IMR-90 (cell line): ENCODE measurements at regions not wholly inside any gene's neighbourhood (a gene's known extent, or its start where the extent isn't known, plus 50 kb on each side); places are given as distances from the start of the nearest gene placed in this dataset.
A peak's percentile ranks its signal among the peaks of the same experiment; 100 is the strongest.

Experiments used
- ATAC-seq: fragments of 200-7000 bp; cut with Tn5 transposase; 2 replicates; pipeline ENCODE4 v1.9.1; 2020; ENCODE audit warnings: low read depth, mild to moderate bottlenecking, moderate library complexity
- BruUV-seq: library from RNA; stranded (reverse); fragments of 400-500 nt; replicated peaks from 2 replicates; lab custom pipeline; 2021; lab: Mats Ljungman, UMichigan
- CTCF ChIA-PET: fragments of 300-600 bp; formaldehyde crosslinking; extraction: SDS; loops from one replicate; lab custom pipeline; 2021; ENCODE audit warnings: antibody characterized with exemption; lab: Yijun Ruan, JAX
- POLR2A ChIA-PET: fragments of 300-600 bp; sonication (Branson Sonifier 250); formaldehyde crosslinking; loops from one replicate; lab custom pipeline; 2022; ENCODE audit warnings: antibody characterized with exemption; ENCODE audit not compliant: unreplicated experiment; lab: Charles Lee
- DNase-seq: peaks from one replicate; pipeline ENCODE4 v3.0.0; 2013
- H2AFZ ChIP-seq: replicated peaks from 2 replicates; pipeline ENCODE3; 2013; ENCODE audit warnings: low read length, mild to moderate bottlenecking; ENCODE audit not compliant: poor library complexity
- H2AK5ac ChIP-seq: 2 replicates; pipeline ENCODE4 v1.6.1; 2013; ENCODE audit warnings: low read depth, low read length, inconsistent platforms
- H2AK9ac ChIP-seq: replicated peaks from 2 replicates; pipeline ENCODE3; 2013; ENCODE audit warnings: mild to moderate bottlenecking, low read depth, low read length, moderate library complexity; ENCODE audit not compliant: poor library complexity
- H2BK120ac ChIP-seq: 2 replicates; pipeline ENCODE4 v1.6.1; 2013; ENCODE audit warnings: low read depth, low read length, inconsistent platforms
- H2BK15ac ChIP-seq: 3 replicates; pipeline ENCODE4 v1.6.1; 2013; ENCODE audit warnings: low read depth, low read length, inconsistent platforms
- H2BK20ac ChIP-seq: 2 replicates; pipeline ENCODE4 v1.6.1; 2013; ENCODE audit warnings: low read depth, mild to moderate bottlenecking, inconsistent platforms, low read length, moderate library complexity
- H2BK5ac ChIP-seq: 2 replicates; pipeline ENCODE4 v1.6.1; 2013; ENCODE audit warnings: mild to moderate bottlenecking, low read depth, low read length, inconsistent platforms; ENCODE audit not compliant: poor library complexity, severe bottlenecking
- H3K14ac ChIP-seq: replicated peaks from 2 replicates; pipeline ENCODE4 v1.6.1; 2013; ENCODE audit warnings: low read depth, low read length, inconsistent platforms
- H3K18ac ChIP-seq: 2 replicates; pipeline ENCODE4 v1.6.1; 2013; ENCODE audit warnings: low read depth, low read length, control low read depth
- H3K23ac ChIP-seq: 2 replicates; pipeline ENCODE4 v1.6.1; 2013; ENCODE audit warnings: low read depth, low read length, inconsistent platforms
- H3K27ac ChIP-seq: 2 replicates; pipeline ENCODE4 v1.5.1; 2013; ENCODE audit warnings: mild to moderate bottlenecking, control low read depth, low read length; ENCODE audit not compliant: insufficient read depth
- H3K27me3 ChIP-seq: 2 replicates; pipeline ENCODE4 v1.6.1; 2013; ENCODE audit warnings: low read length; ENCODE audit not compliant: control insufficient read depth, insufficient read depth
- H3K36me3 ChIP-seq: 2 replicates; pipeline ENCODE4 v1.6.1; 2013; ENCODE audit warnings: low read length, mixed read lengths; ENCODE audit not compliant: control insufficient read depth, insufficient read depth
- H3K4ac ChIP-seq: 2 replicates; pipeline ENCODE4 v1.6.1; 2013; ENCODE audit warnings: low read depth, low read length, inconsistent platforms
- H3K4me1 ChIP-seq: 2 replicates; pipeline ENCODE4 v1.6.1; 2013; ENCODE audit warnings: low read length, mixed read lengths; ENCODE audit not compliant: control insufficient read depth, insufficient read depth
- H3K4me2 ChIP-seq: 2 replicates; pipeline ENCODE4 v1.6.1; 2013; ENCODE audit warnings: low read depth, mild to moderate bottlenecking, control low read depth, low read length, moderate library complexity
- H3K4me3 ChIP-seq: 2 replicates; pipeline ENCODE4 v1.5.1; 2013; ENCODE audit warnings: low read depth, mild to moderate bottlenecking, control low read depth, low read length, moderate library complexity; ENCODE audit not compliant: insufficient read depth
- H3K56ac ChIP-seq: 2 replicates; pipeline ENCODE4 v1.6.1; 2013; ENCODE audit warnings: low read length, inconsistent platforms; ENCODE audit not compliant: insufficient read depth; ENCODE audit errors: extremely low read depth
- H3K79me1 ChIP-seq, 2 experiments: 2 replicates each; pipeline ENCODE4 v1.6.1; 2013; ENCODE audit warnings: low read length in 2 of 2, inconsistent platforms in 1 of 2, low read depth in 1 of 2
- H3K9ac ChIP-seq: 2 replicates; pipeline ENCODE4 v1.6.1; 2013; ENCODE audit warnings: low read depth, low read length, control low read depth
- H3K9me1 ChIP-seq: 2 replicates; pipeline ENCODE4 v1.6.1; 2013; ENCODE audit warnings: low read length, inconsistent platforms; ENCODE audit not compliant: insufficient read depth
- H3K9me3 ChIP-seq: 2 replicates; pipeline ENCODE4 v1.6.1; 2013; ENCODE audit warnings: low read length; ENCODE audit not compliant: control insufficient read depth, insufficient read depth
- H4K20me1 ChIP-seq: 2 replicates; pipeline ENCODE4 v1.6.1; 2013; ENCODE audit warnings: low read length, inconsistent platforms; ENCODE audit not compliant: insufficient read depth
- H4K5ac ChIP-seq: 2 replicates; pipeline ENCODE4 v1.6.1; 2013; ENCODE audit warnings: mild to moderate bottlenecking, low read depth, low read length, control low read depth
- H4K8ac ChIP-seq, 2 experiments: 2 replicates each; pipeline ENCODE4 v1.6.1; 2013; ENCODE audit warnings: low read depth in 2 of 2, low read length in 2 of 2, control low read depth in 1 of 2, inconsistent platforms in 1 of 2
- H4K91ac ChIP-seq: 2 replicates; pipeline ENCODE4 v1.6.1; 2013; ENCODE audit warnings: low read depth, low read length, inconsistent platforms; ENCODE audit not compliant: insufficient read depth
- BHLHE40 ChIP-seq: fragments of 150-350 bp; IDR thresholded peaks from 2 replicates; pipeline ENCODE4 v1.6.1; 2016; ENCODE audit warnings: mild to moderate bottlenecking, low read depth, low read length
- CEBPB ChIP-seq: IDR thresholded peaks from 2 replicates; pipeline ENCODE4 v1.6.1; 2012; ENCODE audit warnings: low read depth, low read length, improper control_type of control experiment
- CHD1 ChIP-seq: IDR thresholded peaks from 2 replicates; pipeline ENCODE4 v1.6.1; 2012; ENCODE audit warnings: low read depth, low read length, improper control_type of control experiment
- CTCF ChIP-seq: conservative IDR thresholded peaks from 2 replicates; pipeline ENCODE4 v1.5.1; 2012; ENCODE audit warnings: mild to moderate bottlenecking, low read depth, low read length, improper control_type of control experiment
- FOS ChIP-seq: fragments of 150-350 bp; IDR thresholded peaks from 2 replicates; pipeline ENCODE4 v1.6.1; 2016; ENCODE audit warnings: low read depth, low read length
- MAFK ChIP-seq: IDR thresholded peaks from 2 replicates; pipeline ENCODE4 v1.6.1; 2012; ENCODE audit warnings: low read depth, low read length, improper control_type of control experiment
- MAZ ChIP-seq: IDR thresholded peaks from 2 replicates; pipeline ENCODE4 v1.6.1; 2012; ENCODE audit warnings: low read depth, mild to moderate bottlenecking, low read length, improper control_type of control experiment, moderate library complexity, borderline replicate concordance
- MXI1 ChIP-seq: IDR thresholded peaks from 2 replicates; pipeline ENCODE4 v1.6.1; 2012; ENCODE audit warnings: low read depth, mild to moderate bottlenecking, low read length, moderate library complexity, borderline replicate concordance
- NFE2L2 ChIP-seq: fragments of 150-350 bp; IDR thresholded peaks from 2 replicates; pipeline ENCODE4 v1.6.1; 2016; ENCODE audit warnings: low read depth, mild to moderate bottlenecking, low read length
- POLR2A ChIP-seq: IDR thresholded peaks from 2 replicates; pipeline ENCODE4 v1.6.1; 2012; ENCODE audit warnings: mild to moderate bottlenecking, low read depth, low read length
- RAD21 ChIP-seq: IDR thresholded peaks from 2 replicates; pipeline ENCODE4 v1.6.1; 2012; ENCODE audit warnings: low read length, improper control_type of control experiment
- RCOR1 ChIP-seq: IDR thresholded peaks from 2 replicates; pipeline ENCODE4 v1.6.1; 2012; ENCODE audit warnings: mild to moderate bottlenecking, low read length, improper control_type of control experiment; ENCODE audit not compliant: insufficient replicate concordance
- RFX5 ChIP-seq: IDR thresholded peaks from 2 replicates; pipeline ENCODE4 v1.8.0; 2012; ENCODE audit warnings: low read depth, mild to moderate bottlenecking, low read length, moderate library complexity
- SMC3 ChIP-seq: fragments of 150-350 bp; IDR thresholded peaks from 2 replicates; pipeline ENCODE4 v1.6.1; 2016; ENCODE audit warnings: low read depth, mild to moderate bottlenecking, antibody characterized with exemption, low read length, moderate library complexity
- USF2 ChIP-seq: fragments of 150-350 bp; IDR thresholded peaks from 2 replicates; pipeline ENCODE4 v1.6.1; 2017; ENCODE audit warnings: mild to moderate bottlenecking, antibody characterized with exemption, low read length, low read depth
- WGBS, 2 experiments: methylation state at CpG; one replicate each; pipeline versions ENCODE4 v1.1.5 to v1.1.7; 2013; ENCODE audit warnings: missing lambda C conversion rate in 2 of 2; ENCODE audit not compliant: insufficient read length in 1 of 2; ENCODE audit errors: extremely low coverage in 2 of 2; 5-methylcytosine and 5-hydroxymethylcytosine counted together
- dilution Hi-C: fragments of 300-500 bp; cut with HindIII; formaldehyde crosslinking; loops from one replicate; pipeline ENCODE4 v1.14.3; 2018; ENCODE audit warnings: low sequenced_read_pairs; ENCODE audit not compliant: unreplicated experiment
- in situ Hi-C: fragments of 300-500 bp; cut with MboI; formaldehyde crosslinking; loops from 3 replicates; pipeline ENCODE4 v1.14.3; 2019; ENCODE audit warnings: low sequenced_read_pairs, inconsistent platforms, mixed read lengths
- intact Hi-C: fragments of 100-400 bp; cut with micrococcal nuclease; formaldehyde crosslinking; loops from 2 replicates; pipeline ENCODE4 v1.10.0; 2022
- TF ChIP-seq, protein P1 (sequence below): fragments of 150-350 bp; IDR thresholded peaks from 2 replicates; pipeline ENCODE4 v1.6.1; 2016; ENCODE audit warnings: low read depth, mild to moderate bottlenecking, low read length, moderate library complexity, borderline replicate concordance

GRCh38 chr6:11878029-11878428 lies 99.4 kb upstream of the ADTRP start:
- peak overlapping the region; percentile 9; the same call in 1 of the 3 replicates for H2BK15ac ChIP-seq
- DNase-seq = no peak
- H2BK20ac ChIP-seq = peak overlapping the region; percentile 30; the same call in 1 of the 2 replicates
- H3K4ac ChIP-seq = no peak overlapping the region; the same call in 1 of the 2 replicates
- no peak overlapping the region; a peak in 1 of 4 replicates for H4K8ac ChIP-seq
- peak overlapping the region; percentile 2; the same call in 1 of the 2 replicates for H3K18ac ChIP-seq
- H3K9me1 ChIP-seq = no peaks in the 10 kb centered on the region
- CTCF ChIA-PET = no interaction called here
- H3K79me1 ChIP-seq = no peaks in the 10 kb centered on the region
- no peak overlapping the region for H2AFZ ChIP-seq
- peak overlapping the region; percentile 59 for H4K5ac ChIP-seq
- no peak overlapping the region for H3K4me3 ChIP-seq
- H4K91ac ChIP-seq = no peak overlapping the region
- H2BK120ac ChIP-seq = no peak overlapping the region
- no peak overlapping the region for H2AK5ac ChIP-seq
- H3K9ac ChIP-seq = no peak overlapping the region
- POLR2A ChIA-PET = no interaction called here
- intact Hi-C loops = no loop called here
- dilution Hi-C loops = no loop called here
- WGBS, 2 experiments = no CpG with 5 or more reads among the region's 3 CpGs
- H3K23ac ChIP-seq = no peak overlapping the region
- H3K36me3 ChIP-seq = no peaks in the 10 kb centered on the region
- H3K4me2 ChIP-seq = no peak overlapping the region; the same call in 1 of the 2 replicates
- H3K27ac ChIP-seq = peak overlapping the region; percentile 11; the same call in 1 of the 2 replicates
- H3K27me3 ChIP-seq = no peaks in the 10 kb centered on the region
- H3K9me3 ChIP-seq = no peaks in the 10 kb centered on the region
- in situ Hi-C loops = no loop called here
- H3K56ac ChIP-seq = no peak overlapping the region
- no peak; the same call in 1 of the 2 replicates for ATAC-seq
- no peak for TF ChIP-seq NFE2L2
- TF ChIP-seq MAZ = no peak
- TF ChIP-seq CTCF = no peak
- TF ChIP-seq CEBPB = no peak
- TF ChIP-seq BHLHE40 = no peak
- no peak for TF ChIP-seq FOS
- TF ChIP-seq RAD21 = no peak
- TF ChIP-seq RFX5 = no peak
- no peak for TF ChIP-seq POLR2A
- TF ChIP-seq, protein P1, sequence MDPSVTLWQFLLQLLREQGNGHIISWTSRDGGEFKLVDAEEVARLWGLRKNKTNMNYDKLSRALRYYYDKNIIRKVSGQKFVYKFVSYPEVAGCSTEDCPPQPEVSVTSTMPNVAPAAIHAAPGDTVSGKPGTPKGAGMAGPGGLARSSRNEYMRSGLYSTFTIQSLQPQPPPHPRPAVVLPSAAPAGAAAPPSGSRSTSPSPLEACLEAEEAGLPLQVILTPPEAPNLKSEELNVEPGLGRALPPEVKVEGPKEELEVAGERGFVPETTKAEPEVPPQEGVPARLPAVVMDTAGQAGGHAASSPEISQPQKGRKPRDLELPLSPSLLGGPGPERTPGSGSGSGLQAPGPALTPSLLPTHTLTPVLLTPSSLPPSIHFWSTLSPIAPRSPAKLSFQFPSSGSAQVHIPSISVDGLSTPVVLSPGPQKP = no peak
- TF ChIP-seq RCOR1 = no peak
- no peak for TF ChIP-seq USF2
- no peak for TF ChIP-seq SMC3
- TF ChIP-seq MAFK = no peak
- TF ChIP-seq CHD1 = no peak
- no peak for TF ChIP-seq MXI1
- peaks cover 4% of the 10 kb centered on the region for H3K4me1 ChIP-seq
- H3K14ac ChIP-seq = peak overlapping the region; percentile 32; the same call in 1 of the 2 replicates
- no peak overlapping the region for H2AK9ac ChIP-seq
- no peak overlapping the region for H2BK5ac ChIP-seq
- BruUV-seq = no TSS peak
- H4K20me1 ChIP-seq = no peaks in the 10 kb centered on the region
